ENCODE measurements at regions not wholly inside any gene's neighbourhood (a gene's known extent, or its start where the extent isn't known, plus 50 kb on each side); places are given as distances from the start of the nearest gene placed in this dataset.
"Not testable (repeated sequence)": the region's sequence is repeated elsewhere in the genome, so short reads cannot be mapped to it uniquely, and the experiment has no call there.

- no peak overlapping the region for H3K27ac ChIP-seq
- TF ChIP-seq CTCF (IDR thresholded peaks at IDR 0.05): no peak
- TF ChIP-seq ZFX (IDR thresholded peaks at IDR 0.05; ENCODE audit: borderline replicate concordance): no peak
Measured at GRCh38 chr12:31220633-31221550, 105.1 kb downstream of the SINHCAF start.

GRCh38 chr12:31221551-31221945, 104.4 kb downstream of the SINHCAF start:
- no peak for TF ChIP-seq ZFX (IDR thresholded peaks at IDR 0.05; ENCODE audit: borderline replicate concordance)
- no peak for TF ChIP-seq CTCF (IDR thresholded peaks at IDR 0.05)

GRCh38 chr12:31222620-31223222, 103.2 kb downstream of the SINHCAF start:
- TF ChIP-seq CTCF (IDR thresholded peaks at IDR 0.05) (no peak), ZFX (IDR thresholded peaks at IDR 0.05; ENCODE audit: borderline replicate concordance) (no peak)
- no peak overlapping the region for H3K27ac ChIP-seq

More at GRCh38 chr12:31221551-31221945, 104.4 kb downstream of the SINHCAF start:
- no peak overlapping the region for H3K27ac ChIP-seq

GRCh38 chr12:31223640-31224039, 102.3 kb downstream of the SINHCAF start:
- not testable (repeated sequence) for H3K27ac ChIP-seq

GRCh38 chr12:31224768-31225448, 101.0 kb downstream of the SINHCAF start:
- H3K27ac ChIP-seq: no peak overlapping the region
- TF ChIP-seq CTCF (IDR thresholded peaks at IDR 0.05) (no peak), ZFX (IDR thresholded peaks at IDR 0.05; ENCODE audit: borderline replicate concordance) (no peak)

GRCh38 chr12:31225656-31226535, 100.1 kb downstream of the SINHCAF start:
- TF ChIP-seq ZFX (IDR thresholded peaks at IDR 0.05; ENCODE audit: borderline replicate concordance) (no peak), CTCF (IDR thresholded peaks at IDR 0.05) (no peak)
- no peak overlapping the region for H3K27ac ChIP-seq

- H3K27ac ChIP-seq: no peak overlapping the region
- TF ChIP-seq CTCF (IDR thresholded peaks at IDR 0.05) (no peak), ZFX (IDR thresholded peaks at IDR 0.05; ENCODE audit: borderline replicate concordance) (no peak)
Measured at GRCh38 chr12:31226639-31227038, 99.3 kb downstream of the SINHCAF start.

Data from 22Rv1 (cell line).